GM12891 (cell line): ENCODE measurements at regions not wholly inside any gene's neighbourhood (a gene's known extent, or its start where the extent isn't known, plus 50 kb on each side); places are given as distances from the start of the nearest gene placed in this dataset.

Source experiments
- DNase-seq: peaks from one replicate; pipeline ENCODE4 v3.0.0; 2011; ENCODE audit warnings: low spot score; ENCODE audit not compliant: insufficient read length
- FAIRE-seq: peaks from 2 replicates; lab custom pipeline; 2011; peaks lifted over from hg19 to GRCh38; lab: Jason Lieb, UNC
- PAX5 ChIP-seq: IDR thresholded peaks from 2 replicates; pipeline ENCODE4 v1.6.1; 2011; ENCODE audit warnings: low read length, moderate library complexity, mild to moderate bottlenecking; ENCODE audit not compliant: insufficient read depth, severe bottlenecking
- POLR2A ChIP-seq: IDR thresholded peaks from 2 replicates; pipeline ENCODE4 v1.6.1; 2011; ENCODE audit warnings: low read depth, low read length, control low read depth
- POLR2AphosphoS5 ChIP-seq: IDR thresholded peaks from 2 replicates; pipeline ENCODE4 v1.6.1; 2011; ENCODE audit warnings: low read depth, low read length, control low read depth
- POU2F2 ChIP-seq: IDR thresholded peaks from 2 replicates; pipeline ENCODE4 v1.6.1; 2011; ENCODE audit warnings: low read depth, mild to moderate bottlenecking, control low read depth, low read length, moderate library complexity
- SPI1 ChIP-seq: IDR thresholded peaks from 2 replicates; pipeline ENCODE4 v1.6.1; 2011; ENCODE audit warnings: low read depth, low read length, control low read depth
- TAF1 ChIP-seq: IDR thresholded peaks from 2 replicates; pipeline ENCODE4 v1.6.1; 2011; ENCODE audit warnings: low read depth, low read length, control low read depth

GRCh38 chr9:126556560-126557250, 57.0 kb upstream of the LMX1B start:
- FAIRE-seq (no peak), DNase-seq (no peak)
- TF ChIP-seq POLR2A (no peak), SPI1 (no peak), TAF1 (no peak), POU2F2 (no peak), PAX5 (no peak), POLR2AphosphoS5 (no peak)

- peak; percentile 90 for FAIRE-seq
- TF ChIP-seq POU2F2 (no peak), TAF1 (no peak), POLR2AphosphoS5 (no peak), PAX5 (no peak), POLR2A (no peak), SPI1 (no peak)
- peak; percentile 80 for DNase-seq
Observed at GRCh38 chr9:126558051-126558665, 55.6 kb upstream of the LMX1B start.

- no peak for TF ChIP-seq POLR2A
- TF ChIP-seq POLR2AphosphoS5 = no peak
- TF ChIP-seq POU2F2 = no peak
- TF ChIP-seq TAF1 = no peak
- no peak for TF ChIP-seq SPI1
- no peak for TF ChIP-seq PAX5
- DNase-seq = no peak
- no peak for FAIRE-seq
Observed at GRCh38 chr9:126559296-126559695, 54.4 kb upstream of the LMX1B start.

GRCh38 chr9:126561582-126561981, 52.1 kb upstream of the LMX1B start:
- FAIRE-seq = no peak
- TF ChIP-seq SPI1 (no peak), PAX5 (no peak), TAF1 (no peak), POU2F2 (no peak), POLR2AphosphoS5 (no peak), POLR2A (no peak)
- DNase-seq = no peak

- no peak for FAIRE-seq
- no peak for DNase-seq
- TF ChIP-seq POLR2A (no peak), TAF1 (no peak), SPI1 (no peak), POLR2AphosphoS5 (no peak), POU2F2 (no peak), PAX5 (no peak)
Observed at GRCh38 chr9:126563556-126563955, 50.2 kb upstream of the LMX1B start.
